ENCODE measurements at regions not wholly inside any gene's neighbourhood (a gene's known extent, or its start where the extent isn't known, plus 50 kb on each side); places are given as distances from the start of the nearest gene placed in this dataset.
"Not testable (repeated sequence)": the region's sequence is repeated elsewhere in the genome, so short reads cannot be mapped to it uniquely, and the experiment has no call there.

DNA sequence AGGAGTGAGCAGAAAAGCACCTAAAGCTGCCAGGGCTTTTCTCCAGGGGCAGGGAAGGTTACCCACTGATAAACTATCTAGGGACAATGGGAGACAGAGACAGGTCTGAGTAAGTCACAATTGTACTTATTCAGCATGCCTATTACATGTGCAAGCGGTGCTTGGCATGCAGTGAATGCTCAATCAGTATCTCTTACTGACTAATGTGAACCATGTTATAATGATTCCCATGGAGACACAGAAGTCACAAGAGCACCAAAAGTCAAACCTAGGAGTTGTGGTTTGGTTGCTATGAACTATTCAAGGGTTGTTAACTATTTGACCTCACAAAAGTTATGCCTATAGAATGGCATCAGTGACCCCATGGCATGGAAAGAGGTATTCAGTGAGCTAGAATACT is 50.0 kb upstream of the RASGRP1 start:
- no peak for DNase-seq (ENCODE audit: low spot score)

DNA sequence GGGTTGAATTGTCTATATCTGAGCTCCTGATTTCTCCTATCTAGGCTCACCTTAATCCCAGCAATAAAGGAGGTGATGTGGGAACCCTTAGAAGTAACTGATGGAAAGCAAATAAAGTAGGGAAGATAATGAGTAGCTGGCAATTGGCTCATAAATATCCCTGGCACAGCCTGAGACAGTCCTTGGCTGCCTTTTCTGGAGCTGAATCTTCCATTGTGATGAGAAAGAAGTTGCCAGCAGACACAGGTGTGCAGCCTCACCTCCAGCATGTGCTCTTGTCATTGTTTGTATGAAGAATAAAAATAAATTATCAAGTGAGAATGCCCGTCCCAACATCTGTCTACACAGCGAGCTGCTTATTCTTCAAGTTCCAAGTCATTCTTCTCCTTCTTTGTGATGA is 53.2 kb upstream of the RASGRP1 start:
- no peak for DNase-seq (ENCODE audit: low spot score)

DNA sequence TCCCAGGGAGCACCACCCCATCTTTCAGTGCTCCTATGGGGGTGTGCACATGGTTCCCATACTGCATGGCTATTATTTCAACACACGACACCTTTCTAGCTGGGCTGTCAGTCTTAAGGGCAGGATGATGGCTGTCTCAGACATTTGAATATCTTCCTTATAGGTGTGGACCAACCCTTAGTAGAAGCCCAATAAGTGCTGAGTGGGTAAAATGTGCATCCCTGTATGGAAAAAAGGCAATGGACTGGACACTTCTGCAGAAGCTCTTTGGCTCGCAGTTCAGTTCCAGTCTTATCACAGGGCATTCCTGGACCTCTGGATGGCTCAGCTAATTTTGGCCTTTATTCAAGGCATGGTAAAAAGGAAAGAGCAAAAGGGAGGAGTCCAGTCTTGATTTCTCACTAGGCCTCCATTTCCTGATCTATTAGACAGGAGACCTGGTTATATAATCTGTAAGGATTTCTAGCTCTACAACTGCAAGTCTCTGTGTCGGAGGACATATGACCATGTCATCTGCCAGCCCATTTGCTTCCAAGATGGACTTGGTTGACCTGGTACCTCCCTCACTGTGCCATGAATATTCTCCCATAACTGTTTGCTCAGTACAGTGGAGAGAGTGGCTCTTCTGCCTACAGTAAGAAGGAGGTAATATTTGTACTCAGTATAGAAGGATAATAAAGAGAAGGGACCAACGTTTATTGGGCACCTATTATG is 53.8 kb upstream of the RASGRP1 start:
- DNase-seq (ENCODE audit: low spot score): no peak

DNA sequence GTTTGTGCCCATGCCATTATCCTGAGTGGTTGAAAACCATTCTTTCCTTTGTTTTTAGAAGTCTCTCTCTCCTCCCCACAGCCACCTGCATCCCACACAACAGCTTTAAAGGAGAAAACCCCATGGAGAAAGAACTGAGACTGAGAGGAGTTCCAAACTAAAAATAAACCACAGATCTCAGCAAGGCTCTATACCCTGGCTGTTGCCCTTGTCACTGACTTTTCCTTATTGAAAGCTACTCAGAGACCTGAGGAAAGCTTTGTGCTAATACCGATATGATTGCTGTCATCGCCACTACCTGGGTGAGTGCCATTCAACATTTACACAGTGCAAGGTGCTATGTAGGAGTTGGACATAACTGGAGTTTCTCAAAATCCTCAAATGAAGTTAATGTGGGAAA is 55.5 kb upstream of the RASGRP1 start:
- no peak for DNase-seq (ENCODE audit: low spot score)

DNA sequence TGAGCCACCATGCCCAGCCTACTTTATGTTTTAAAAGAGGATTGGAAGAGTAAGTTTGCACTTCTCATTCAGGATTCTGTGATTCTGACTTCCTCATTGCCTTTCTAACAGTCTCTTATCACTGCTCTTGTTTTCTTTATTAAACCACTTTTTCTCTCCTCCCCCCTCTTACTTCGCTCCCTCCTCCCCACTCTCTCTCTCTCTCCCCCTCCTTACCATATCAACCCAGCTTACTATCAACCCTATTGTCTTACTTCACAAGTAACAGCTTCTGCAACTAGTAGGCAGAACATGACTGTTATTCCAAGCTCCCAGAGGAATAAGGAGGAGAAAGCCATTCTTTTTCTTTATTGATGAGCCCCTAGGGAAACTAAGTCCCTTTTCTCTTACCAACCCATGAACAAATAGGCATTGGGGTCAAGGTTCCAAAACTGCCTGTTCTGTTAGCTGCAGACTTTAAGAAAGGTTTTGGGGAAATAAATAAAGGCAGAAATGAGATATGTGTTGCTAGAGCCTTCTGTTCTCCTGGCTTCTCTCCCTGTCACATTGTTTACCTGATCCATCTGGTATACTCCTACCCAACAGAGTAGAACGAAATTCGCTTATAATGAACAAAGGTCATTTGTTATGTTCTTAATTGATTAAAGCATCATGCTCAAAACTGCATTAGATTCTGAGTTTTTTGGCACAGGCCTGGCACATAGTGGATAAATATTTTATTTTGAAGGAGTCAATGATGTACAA is 56.4 kb upstream of the RASGRP1 start:
- no peak for DNase-seq (ENCODE audit: low spot score)

DNA sequence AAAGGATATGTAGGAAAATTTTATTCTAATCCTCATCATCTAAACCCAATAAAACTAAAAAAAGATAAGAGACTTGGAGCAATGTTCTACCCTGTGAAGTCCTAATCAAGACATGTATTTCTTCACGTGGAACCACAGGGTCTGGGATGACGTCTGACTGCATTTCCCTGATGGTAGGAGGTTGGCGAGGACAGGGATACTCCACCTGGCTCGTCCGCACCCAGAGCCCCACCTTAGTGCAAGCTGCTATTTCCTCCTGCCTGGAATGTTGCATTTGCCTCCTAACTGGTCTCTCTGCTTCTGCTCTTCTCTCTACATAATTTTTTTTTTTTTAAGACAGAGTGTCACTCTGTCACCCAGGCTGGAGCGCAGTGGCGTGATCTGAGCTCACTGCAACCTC is 57.7 kb upstream of the RASGRP1 start:
- no peak for DNase-seq (ENCODE audit: low spot score)

DNA sequence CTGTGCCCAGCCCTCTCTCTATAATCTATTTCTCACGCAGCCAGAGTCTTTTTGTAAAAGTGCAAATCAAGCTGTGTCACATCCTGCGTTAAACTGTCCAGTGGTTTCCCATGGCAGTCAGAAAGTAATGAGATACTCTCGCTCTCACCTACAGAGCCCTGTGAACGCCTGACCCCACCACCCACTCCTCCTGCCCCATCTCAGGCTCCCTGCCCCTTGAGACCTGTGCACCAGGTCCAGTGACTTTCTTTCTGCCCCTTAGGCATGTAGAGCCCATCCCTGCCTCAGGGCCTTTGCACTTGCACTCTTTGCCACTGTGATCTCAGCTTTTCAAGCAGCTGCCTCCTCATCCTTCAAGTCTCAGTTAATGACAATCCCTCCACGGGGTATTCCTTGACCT is 58.3 kb upstream of the RASGRP1 start:
- DNase-seq (ENCODE audit: low spot score): no peak

DNA sequence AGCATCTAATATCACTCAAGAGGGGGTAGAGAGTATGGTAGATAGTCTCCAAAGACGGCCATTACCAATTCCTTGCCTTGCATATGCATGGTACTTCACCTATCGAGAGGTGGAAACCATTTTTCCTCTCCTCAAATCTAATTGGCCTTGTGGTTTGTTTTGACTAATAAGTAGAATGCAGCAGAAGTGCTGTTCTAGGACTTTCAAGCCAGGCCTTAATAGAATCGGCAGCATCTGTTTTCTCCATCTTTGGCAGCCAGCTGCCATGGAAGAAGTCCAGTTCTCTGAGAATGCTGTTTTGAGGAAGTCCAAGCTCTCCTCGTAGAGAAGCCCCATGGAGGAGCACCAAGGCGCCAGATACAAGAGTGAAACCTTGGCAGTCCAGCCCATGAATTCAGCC is 59.1 kb upstream of the RASGRP1 start:
- DNase-seq (ENCODE audit: low spot score): no peak

DNA sequence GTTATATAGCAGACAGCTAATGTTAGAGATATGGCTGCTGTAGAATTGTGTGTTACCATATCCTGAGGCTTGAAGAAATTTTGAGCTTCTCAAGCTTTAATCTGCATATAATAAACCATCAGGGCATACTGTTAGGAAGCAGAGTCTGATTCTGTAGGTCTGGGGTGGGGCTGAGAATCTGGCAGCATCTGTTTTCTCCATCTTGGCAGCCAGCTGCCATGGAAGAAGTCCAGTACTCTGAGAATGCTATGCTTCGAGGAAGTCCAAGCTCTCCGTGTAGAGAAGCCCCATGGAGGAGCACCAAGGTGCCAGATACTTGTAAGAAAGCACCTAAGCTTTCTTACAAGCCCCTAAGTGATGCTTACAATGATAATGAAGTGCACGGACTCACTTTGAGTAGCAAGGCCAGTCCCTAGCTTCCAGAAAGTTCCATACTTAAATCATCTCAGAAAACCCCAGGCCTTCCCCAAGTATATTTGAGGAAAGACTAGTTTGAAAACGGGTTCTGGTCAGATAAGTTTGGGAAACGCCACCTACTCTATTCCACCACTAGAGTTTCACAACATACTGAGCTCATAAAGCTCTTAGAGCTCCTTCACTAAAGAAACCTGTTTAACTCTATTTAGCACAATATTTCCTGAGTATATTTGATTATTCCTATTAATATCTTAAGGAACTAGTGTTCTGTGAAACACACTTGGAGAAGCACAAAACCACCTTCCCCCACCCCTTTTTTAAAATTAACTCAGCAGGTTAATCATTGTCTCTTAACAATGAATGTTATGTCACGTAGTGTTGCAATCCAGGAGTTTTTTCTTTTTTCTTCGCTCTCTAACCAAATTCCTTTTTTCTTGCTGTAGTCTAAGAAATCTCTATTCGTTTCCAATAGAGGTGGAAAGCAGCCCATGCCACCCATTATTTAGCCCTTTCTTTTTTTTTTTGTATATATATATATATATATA is 59.9 kb upstream of the RASGRP1 start:
- no peak for DNase-seq (ENCODE audit: low spot score)

DNA sequence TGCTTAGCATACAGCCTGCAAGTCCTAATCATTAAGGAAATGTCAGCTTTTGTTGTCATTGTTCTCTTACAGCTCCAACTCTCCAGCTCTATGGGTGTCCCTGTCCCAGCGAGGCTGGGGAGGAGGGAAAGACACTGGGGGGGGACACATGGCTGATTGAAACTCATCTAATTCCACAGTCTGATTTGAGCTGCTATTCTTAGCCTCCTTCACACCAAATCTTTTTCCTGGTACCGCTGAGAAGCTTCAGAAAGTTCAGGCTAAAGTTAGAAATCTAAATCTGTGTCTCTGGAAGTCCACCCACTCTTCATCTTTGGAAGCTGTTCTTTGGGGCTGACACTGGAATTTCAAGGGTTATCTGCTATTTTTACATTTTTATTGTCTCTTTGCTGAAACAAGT is 61.3 kb upstream of the RASGRP1 start:
- DNase-seq (ENCODE audit: low spot score): no peak

DNA sequence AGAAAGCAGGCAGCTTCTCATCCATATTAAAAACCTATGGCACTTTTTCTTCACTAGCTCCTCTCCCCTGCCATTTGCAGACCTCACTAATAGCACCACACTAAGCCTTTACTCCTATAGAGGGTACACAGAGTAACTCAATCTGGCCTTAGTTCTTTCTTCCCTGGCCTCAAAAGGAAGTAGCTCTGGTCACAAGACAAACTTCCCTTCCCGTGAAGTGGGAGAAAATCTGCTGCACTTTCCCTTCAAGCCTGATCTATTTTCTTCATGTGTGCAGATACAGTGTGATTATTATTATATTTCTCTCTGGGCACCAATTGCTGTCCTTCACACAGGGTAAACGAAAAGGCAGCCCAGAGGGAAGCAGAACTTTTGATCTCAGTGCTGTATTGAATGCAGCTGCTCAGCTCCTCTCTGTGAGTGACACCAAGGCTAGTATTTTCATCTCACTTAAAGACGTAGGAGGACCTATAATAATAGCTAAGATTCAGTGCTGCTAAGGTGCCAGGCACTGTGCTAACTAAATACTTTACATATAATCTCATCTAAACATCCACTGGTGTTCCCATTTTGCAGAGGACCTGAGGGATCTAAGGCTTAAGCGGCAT is 61.9 kb upstream of the RASGRP1 start:
- no peak for DNase-seq (ENCODE audit: low spot score)

DNA sequence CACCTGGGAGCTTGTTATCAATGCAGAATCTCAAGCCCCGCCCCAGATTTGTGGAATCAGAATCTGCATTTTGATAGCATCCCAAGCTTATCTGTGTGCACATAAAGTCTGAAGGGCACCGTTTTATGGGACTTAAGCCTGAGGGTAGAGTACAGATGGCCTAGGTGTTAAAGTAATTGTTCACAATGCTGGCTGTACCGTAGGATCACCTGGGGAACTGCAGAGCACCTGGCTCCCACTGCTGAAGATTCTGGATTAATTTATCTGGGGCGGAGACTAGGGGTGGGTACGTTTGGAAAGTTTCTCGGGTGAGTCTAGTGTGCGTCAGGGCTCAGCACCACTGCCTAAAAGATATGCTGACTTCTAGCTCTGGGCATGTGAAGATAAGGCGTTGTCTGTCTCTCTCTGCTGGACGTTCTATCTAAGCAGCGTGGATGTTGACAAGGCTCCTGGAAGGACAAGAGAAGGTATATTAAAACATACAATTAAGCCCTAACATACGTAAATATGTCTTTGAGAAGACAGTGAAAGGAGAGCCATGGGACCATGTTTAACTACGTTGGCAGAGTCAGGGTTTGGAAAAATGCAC is 63.2 kb upstream of the RASGRP1 start:
- DNase-seq (ENCODE audit: low spot score): no peak

DNA sequence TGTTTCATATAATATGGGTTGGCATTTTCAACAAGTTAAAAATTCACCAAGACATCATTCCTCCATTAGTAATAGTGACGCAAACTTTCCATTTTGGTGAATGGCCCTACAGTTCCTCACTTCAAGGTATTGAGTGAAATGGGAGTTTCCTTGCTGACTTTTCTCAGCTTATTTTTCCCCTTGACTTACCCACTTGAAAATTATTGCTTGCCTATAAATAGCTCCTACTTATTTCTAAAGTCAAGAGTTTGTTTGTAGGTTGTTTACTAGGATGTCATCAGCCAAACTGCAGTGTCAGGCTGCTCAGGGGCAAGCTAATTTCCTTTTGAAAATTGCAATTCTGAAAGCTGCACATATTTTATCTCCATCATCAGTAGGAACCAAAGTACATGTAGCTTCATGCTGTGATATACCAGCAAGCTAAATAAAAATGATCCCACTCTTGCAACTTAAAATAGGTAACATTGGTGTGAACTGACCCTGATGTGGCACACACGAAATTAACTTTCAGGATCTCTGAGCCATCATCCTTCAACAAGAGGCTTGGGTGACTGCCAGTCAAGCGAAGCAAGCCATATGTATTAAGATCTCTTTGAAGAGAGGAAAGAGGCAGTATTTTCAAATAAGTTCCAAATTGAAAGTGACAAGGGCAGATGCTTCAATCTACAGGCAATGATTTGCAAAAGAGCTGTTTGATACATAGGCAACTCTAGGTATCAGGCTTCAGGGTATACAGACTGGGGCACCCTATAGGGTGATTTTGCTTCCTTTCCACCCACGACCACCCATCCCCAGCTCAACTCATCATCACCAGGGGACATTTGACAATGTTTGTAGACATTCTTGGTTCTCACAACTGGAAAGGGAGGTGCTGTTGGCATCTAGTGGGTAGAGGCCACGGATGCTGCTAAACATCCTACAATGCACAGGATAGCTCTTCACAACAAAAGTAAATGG is 66.8 kb upstream of the RASGRP1 start:
- no peak for DNase-seq (ENCODE audit: low spot score)

DNA sequence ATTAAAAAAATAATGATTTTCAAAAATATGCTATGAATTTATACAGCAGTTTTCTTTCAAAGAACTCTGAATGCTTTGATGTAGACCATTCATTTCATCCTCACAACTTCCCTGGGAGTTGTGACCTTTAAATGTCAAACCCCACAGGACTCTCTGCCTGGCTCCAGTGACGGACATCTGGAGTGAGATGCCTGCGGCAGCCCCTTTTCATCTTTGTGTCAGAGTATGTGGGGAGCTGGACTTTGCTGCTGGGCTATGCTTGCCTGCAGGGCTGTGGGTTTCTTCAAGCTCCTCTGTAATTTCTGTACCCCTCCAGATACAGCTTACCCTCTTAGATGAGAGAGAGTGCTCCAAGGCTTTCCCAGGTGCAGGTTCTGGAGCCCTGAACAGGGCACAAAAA is 70.6 kb upstream of the RASGRP1 start:
- DNase-seq (ENCODE audit: low spot score): no peak

DNA sequence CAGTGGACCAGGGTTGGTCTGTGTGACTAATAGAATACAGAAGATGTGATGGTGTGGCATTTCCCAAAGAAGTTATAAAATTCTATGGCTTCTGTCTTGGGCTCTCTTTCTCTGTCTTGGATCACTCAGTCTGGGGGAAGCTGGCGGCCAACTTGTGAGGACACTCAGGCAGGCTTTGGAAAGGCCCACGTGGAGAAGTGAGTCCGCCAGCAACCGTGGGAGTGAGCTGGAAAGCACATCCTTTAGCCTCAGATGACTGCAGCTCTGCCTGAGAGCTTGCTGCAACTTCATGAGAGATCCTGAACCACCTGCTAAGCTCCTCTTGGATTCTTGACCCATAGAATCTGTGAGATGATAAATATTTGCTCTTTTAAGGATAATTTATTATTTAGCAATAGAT is 72.0 kb upstream of the RASGRP1 start:
- DNase-seq (ENCODE audit: low spot score): no peak

DNA sequence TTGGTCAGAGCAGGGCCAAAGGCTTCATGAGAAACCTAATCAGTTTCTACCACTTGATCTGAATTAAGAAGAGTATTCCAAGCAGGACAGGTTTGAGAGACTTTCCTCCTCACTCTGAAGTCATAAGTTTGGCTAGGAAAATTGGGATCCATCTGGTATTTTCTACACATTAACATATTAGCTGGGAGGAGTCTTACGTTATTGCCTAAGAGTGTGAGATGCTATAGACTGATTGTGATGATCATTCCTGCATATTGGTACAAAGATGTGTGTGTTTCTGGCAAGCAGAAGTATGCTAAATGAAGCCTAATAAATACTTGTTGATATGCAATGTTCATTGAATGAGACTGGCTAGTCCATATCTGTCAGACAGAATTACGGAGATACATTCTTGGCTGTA is 73.5 kb upstream of the RASGRP1 start:
- DNase-seq (ENCODE audit: low spot score): no peak

DNA sequence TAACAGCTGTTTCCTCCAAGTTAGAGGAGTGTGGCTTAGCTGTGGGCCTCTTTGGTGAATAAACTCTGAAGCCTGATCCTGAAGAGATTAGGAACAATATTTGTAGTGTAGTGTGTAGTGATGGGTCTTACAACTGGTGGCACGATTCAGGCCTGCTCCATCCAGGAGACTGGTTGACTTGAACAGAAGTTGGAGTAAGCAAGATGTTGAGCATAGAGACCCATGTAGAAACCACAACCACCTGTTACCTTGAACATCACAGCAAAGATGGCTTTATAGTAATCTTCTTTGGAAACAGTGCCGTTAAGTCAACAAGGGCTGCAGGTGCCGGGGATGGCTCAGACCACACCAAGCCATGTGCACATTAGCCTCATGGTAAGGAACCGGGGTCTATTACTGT is 74.2 kb upstream of the RASGRP1 start:
- no peak for DNase-seq (ENCODE audit: low spot score)

DNA sequence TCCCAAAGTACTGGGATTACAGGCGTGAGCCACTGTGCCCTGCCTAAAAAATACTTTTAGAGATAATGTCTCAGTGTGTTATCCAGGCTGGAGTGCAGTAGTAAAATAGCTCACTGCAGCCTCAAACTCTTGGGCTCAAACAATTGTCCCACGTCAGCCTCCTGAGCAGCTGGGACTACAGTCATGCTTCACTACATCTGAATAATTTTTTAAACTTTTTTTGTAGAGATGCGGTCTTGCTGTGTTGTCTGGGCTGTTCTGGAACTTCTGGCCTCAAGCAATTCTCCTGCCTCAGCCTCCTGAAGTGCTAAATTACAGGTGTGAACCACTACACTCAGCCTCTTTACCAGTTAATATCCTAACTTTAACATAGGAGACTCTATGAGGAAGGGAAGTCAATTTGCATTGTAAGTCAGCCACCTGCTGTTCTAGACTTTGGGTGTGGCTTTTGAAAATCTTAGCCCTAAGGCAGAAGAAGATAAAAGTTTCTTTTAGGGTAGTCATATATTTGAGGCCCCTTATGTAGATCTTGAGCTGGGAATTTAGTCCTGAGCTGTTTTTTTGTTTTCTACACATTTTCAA is 78.2 kb upstream of the RASGRP1 start:
- no peak for DNase-seq (ENCODE audit: low spot score)

DNA sequence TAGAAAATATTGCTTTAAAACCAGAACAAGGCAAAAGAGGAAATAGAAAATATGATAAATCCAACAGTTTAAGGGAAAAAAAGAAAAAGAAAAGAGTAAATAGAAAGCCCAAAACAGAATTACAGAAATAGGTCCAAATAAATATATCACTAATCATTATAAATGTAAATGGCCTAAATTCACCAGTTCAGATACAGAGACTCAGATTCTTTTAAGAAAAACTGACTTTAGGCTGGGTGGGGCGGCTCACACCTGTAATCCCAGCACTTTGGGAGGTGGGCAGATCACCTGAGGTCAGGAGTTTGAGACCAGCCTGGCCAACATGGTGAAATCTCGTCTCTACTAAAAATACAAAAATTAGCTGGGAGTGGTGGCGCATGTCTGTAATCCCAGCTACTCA is 79.7 kb upstream of the RASGRP1 start:
- DNase-seq (ENCODE audit: low spot score): not testable (repeated sequence)

DNA sequence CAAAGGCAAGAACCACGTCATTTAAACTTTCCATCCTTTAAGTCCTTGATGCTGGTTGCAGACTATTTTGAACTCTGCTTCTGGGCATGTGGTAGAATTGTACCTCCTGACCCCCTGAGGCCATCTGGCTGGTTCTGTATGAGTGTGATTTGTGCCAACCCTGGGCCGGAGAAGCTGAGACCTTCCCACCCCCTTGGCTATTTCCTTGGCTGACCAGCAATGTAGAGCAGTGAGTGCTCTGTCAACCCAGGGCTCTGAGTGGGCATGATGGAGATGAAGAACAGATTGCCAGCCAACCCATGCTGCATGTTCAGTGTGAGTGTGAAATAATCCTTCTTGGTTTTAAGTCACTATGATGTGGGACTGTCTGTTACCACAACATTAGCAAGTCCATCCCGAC is 82.1 kb upstream of the RASGRP1 start:
- no peak for DNase-seq (ENCODE audit: low spot score)

All from AG20443 (cell line).